ENCODE measurements at regions not wholly inside any gene's neighbourhood (a gene's known extent, or its start where the extent isn't known, plus 50 kb on each side); places are given as distances from the start of the nearest gene placed in this dataset.

DNA sequence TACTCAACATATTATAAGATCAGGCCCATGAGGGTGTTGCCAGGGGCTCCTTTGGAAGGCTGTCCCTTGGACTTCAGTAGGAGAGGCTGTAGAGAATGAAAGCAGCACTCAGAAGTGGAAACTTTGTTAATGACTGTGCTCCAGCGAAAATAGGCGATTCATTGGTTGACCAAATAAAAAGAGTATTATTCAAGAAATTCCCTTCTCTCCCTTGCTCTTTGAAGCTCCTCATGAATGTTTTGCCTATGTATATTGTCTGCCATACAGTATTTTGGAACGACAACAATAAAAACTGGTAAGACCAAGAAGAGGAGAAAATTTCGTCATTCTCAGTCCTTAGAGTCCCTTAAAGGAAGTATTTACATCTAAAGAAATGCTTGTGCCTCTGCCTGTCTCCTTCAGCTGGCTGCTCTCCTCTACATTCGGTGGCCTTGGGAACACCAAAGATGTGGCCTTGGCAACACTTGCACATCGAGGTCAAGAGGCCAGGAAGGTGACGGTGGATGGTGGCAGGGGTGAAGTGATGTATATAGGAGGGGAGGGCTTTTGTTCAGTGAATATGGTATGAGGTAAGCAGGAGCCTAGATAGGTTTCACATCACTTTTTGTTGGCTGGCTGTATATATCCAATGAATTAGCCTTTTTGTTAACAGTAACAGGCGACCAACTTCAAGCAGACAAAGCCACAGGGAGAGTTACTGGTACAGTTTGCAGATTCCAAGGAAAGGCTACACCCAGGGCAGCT, 95.0 kb upstream of the ACTBL2 start:
- TF ChIP-seq, protein P1, sequence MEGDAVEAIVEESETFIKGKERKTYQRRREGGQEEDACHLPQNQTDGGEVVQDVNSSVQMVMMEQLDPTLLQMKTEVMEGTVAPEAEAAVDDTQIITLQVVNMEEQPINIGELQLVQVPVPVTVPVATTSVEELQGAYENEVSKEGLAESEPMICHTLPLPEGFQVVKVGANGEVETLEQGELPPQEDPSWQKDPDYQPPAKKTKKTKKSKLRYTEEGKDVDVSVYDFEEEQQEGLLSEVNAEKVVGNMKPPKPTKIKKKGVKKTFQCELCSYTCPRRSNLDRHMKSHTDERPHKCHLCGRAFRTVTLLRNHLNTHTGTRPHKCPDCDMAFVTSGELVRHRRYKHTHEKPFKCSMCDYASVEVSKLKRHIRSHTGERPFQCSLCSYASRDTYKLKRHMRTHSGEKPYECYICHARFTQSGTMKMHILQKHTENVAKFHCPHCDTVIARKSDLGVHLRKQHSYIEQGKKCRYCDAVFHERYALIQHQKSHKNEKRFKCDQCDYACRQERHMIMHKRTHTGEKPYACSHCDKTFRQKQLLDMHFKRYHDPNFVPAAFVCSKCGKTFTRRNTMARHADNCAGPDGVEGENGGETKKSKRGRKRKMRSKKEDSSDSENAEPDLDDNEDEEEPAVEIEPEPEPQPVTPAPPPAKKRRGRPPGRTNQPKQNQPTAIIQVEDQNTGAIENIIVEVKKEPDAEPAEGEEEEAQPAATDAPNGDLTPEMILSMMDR (IDR thresholded peaks at IDR 0.05; ENCODE audit: insufficient read depth, low read length, poor library complexity, severe bottlenecking): no peak
- no peaks in the 10 kb centered on the region for H3K36me3 ChIP-seq (ENCODE audit: control insufficient read depth, insufficient read depth, low read length)
- no peak overlapping the region for H3K4me3 ChIP-seq (ENCODE audit: low read depth, low read length)
- no peaks in the 10 kb centered on the region for H3K27me3 ChIP-seq (ENCODE audit: control insufficient read depth, insufficient read depth, low read length)
- DNase-seq (ENCODE audit: low read depth): no peak

DNA sequence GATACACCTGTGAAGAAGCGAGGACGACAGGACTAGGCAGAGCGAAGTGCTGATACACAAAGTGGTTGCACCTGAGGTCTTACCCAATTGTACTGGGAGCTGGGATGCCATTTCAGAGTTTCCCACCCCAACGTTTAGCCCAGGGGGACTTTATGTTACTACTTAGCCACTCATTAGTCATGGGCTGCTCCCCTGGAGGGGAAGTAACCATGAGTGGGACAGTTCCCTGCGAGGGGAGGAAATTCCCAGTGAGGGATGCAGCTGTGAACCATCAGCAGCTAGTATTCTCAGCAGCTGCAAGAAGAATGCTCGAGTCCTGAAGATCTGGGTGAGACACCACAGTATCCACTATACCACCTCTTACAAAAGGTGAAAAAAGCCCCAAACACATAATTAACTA, 93.7 kb upstream of the ACTBL2 start:
- Histone ChIP-seq H3K36me3 (ENCODE audit: control insufficient read depth, insufficient read depth, low read length) (no peaks in the 10 kb centered on the region), H3K4me3 (ENCODE audit: low read depth, low read length) (no peak overlapping the region), H3K27me3 (ENCODE audit: control insufficient read depth, insufficient read depth, low read length) (no peaks in the 10 kb centered on the region)
- TF ChIP-seq, protein P1 (IDR thresholded peaks at IDR 0.05; ENCODE audit: insufficient read depth, low read length, poor library complexity, severe bottlenecking): no peak
- no peak for DNase-seq (ENCODE audit: low read depth)

DNA sequence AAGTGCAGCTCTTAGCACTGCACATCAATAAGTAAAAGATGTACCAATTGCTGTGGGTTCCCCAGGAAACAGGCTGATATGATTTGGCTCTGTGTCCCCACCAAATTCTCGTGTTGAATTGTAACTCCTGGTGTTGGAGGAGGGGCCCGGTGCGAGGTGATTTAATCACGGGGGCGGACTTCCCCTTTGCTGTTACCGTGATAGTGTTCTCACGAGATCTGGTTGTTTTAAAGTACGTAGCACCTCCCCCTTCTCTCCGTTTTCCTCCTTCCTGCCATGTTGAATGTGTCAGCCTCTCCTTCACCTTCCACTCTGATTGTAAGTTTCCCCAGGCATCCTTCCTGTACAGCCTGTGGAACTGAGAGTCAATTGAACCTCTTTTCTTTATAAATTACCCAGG, 93.2 kb upstream of the ACTBL2 start:
- H3K36me3 ChIP-seq (ENCODE audit: control insufficient read depth, insufficient read depth, low read length): no peaks in the 10 kb centered on the region
- no peak overlapping the region for H3K4me3 ChIP-seq (ENCODE audit: low read depth, low read length)
- TF ChIP-seq, protein P1 (IDR thresholded peaks at IDR 0.05; ENCODE audit: insufficient read depth, low read length, poor library complexity, severe bottlenecking): no peak
- DNase-seq (ENCODE audit: low read depth): no peak
- no peaks in the 10 kb centered on the region for H3K27me3 ChIP-seq (ENCODE audit: control insufficient read depth, insufficient read depth, low read length)

DNA sequence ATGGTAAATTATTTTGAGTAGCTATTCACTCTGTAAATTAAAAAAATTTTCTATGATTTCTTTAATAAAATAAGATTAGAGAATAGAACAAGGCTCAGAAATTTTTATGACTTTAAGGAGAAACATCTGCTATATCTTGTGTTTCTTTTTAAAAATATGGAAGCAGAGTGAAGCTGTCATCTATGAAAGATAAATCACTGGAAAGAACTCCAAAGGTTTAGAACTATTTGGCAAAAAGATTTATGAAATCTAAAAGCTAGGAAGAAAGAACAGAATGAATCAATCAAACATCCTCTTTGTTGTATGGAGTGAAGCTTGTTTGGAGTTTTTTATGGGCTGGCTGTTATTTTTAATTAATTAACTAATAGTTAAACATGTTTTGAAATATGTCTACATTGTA, 89.8 kb upstream of the ACTBL2 start:
- DNase-seq (ENCODE audit: low read depth): no peak
- Histone ChIP-seq H3K4me3 (ENCODE audit: low read depth, low read length) (no peak overlapping the region), H3K27me3 (ENCODE audit: control insufficient read depth, insufficient read depth, low read length) (no peaks in the 10 kb centered on the region), H3K36me3 (ENCODE audit: control insufficient read depth, insufficient read depth, low read length) (no peaks in the 10 kb centered on the region)
- TF ChIP-seq, protein P1 (IDR thresholded peaks at IDR 0.05; ENCODE audit: insufficient read depth, low read length, poor library complexity, severe bottlenecking): no peak

DNA sequence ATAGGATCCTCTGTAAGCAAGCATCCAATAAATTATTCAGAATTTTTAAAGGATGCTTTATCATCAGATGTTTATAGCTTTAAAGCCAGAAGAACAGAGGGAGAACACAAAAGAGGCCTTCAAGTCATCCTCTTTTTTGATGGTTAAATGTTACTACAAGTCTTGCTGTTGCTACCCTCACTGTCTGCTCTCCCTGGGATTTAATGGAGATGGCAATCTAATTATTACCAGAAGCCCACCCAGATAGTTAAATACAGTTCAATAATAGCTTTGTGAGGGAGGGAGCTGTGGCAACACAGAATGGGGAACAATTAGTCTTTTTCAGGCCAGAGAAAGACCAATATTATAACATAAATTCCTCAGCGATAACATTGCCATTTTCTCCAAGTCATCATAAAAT, 87.0 kb upstream of the ACTBL2 start:
- no peak for DNase-seq (ENCODE audit: low read depth)
- Histone ChIP-seq H3K36me3 (ENCODE audit: control insufficient read depth, insufficient read depth, low read length) (no peaks in the 10 kb centered on the region), H3K4me3 (ENCODE audit: low read depth, low read length) (no peak overlapping the region), H3K27me3 (ENCODE audit: control insufficient read depth, insufficient read depth, low read length) (no peaks in the 10 kb centered on the region)
- TF ChIP-seq, protein P1 (IDR thresholded peaks at IDR 0.05; ENCODE audit: insufficient read depth, low read length, poor library complexity, severe bottlenecking): no peak

DNA sequence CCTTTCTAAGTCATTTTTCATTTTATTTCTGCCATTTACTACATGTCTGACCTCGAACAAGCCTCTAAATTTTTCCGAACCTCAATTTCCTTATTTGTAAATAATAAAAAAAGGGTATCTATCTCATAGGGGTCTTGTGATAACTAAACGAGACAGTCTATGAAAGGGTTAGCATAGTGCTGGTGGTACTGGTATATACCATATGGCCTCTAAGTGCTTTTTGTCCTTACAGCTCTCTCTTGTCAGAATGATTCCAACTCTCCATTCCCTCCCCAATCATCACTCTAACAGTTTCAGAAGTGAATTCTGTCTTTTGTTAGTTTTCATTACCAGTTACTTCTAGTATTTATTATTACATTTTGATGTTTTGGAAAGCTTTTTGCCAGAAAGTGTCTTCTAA, 85.5 kb upstream of the ACTBL2 start:
- H3K4me3 ChIP-seq (ENCODE audit: low read depth, low read length): no peak overlapping the region
- TF ChIP-seq, protein P1 (IDR thresholded peaks at IDR 0.05; ENCODE audit: insufficient read depth, low read length, poor library complexity, severe bottlenecking): no peak
- H3K27me3 ChIP-seq (ENCODE audit: control insufficient read depth, insufficient read depth, low read length): no peaks in the 10 kb centered on the region
- no peak for DNase-seq (ENCODE audit: low read depth)
- H3K36me3 ChIP-seq (ENCODE audit: control insufficient read depth, insufficient read depth, low read length): no peaks in the 10 kb centered on the region
